GM12801 (cell line): ENCODE measurements at regions not wholly inside any gene's neighbourhood (a gene's known extent, or its start where the extent isn't known, plus 50 kb on each side); places are given as distances from the start of the nearest gene placed in this dataset.

Experiments used
- TF ChIP-seq, protein P1 (sequence below): IDR thresholded peaks from one replicate; pipeline ENCODE4 v1.5.1; 2011; ENCODE audit warnings: control low read depth; ENCODE audit not compliant: insufficient read length; ENCODE audit errors: extremely low read depth

DNA sequence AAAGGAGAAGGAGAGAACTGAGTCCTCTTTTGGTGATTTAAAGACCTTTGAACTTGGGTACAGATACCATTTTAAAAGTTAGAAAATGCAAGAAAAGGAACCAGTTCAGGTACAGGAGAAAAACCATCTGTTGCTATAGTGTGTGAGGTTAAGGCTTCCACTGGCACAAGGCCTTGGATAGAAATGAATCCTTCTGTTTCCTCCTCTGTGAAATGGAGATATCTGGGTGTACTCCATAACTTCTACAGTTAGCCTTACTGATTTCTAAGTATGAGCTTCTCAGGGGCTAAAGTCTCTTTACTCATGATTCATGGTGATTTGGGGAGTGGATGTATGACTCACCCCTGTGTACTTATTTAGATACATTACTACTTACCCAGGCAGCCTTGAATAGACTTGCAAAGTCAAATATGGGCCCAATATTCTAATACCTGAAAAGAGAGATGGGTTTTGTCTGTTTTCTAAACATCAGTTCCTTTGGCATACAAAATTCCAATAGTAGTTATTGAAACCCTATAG is 117.2 kb upstream of the ADO start:
- TF ChIP-seq, protein P1, sequence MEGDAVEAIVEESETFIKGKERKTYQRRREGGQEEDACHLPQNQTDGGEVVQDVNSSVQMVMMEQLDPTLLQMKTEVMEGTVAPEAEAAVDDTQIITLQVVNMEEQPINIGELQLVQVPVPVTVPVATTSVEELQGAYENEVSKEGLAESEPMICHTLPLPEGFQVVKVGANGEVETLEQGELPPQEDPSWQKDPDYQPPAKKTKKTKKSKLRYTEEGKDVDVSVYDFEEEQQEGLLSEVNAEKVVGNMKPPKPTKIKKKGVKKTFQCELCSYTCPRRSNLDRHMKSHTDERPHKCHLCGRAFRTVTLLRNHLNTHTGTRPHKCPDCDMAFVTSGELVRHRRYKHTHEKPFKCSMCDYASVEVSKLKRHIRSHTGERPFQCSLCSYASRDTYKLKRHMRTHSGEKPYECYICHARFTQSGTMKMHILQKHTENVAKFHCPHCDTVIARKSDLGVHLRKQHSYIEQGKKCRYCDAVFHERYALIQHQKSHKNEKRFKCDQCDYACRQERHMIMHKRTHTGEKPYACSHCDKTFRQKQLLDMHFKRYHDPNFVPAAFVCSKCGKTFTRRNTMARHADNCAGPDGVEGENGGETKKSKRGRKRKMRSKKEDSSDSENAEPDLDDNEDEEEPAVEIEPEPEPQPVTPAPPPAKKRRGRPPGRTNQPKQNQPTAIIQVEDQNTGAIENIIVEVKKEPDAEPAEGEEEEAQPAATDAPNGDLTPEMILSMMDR = no peak

DNA sequence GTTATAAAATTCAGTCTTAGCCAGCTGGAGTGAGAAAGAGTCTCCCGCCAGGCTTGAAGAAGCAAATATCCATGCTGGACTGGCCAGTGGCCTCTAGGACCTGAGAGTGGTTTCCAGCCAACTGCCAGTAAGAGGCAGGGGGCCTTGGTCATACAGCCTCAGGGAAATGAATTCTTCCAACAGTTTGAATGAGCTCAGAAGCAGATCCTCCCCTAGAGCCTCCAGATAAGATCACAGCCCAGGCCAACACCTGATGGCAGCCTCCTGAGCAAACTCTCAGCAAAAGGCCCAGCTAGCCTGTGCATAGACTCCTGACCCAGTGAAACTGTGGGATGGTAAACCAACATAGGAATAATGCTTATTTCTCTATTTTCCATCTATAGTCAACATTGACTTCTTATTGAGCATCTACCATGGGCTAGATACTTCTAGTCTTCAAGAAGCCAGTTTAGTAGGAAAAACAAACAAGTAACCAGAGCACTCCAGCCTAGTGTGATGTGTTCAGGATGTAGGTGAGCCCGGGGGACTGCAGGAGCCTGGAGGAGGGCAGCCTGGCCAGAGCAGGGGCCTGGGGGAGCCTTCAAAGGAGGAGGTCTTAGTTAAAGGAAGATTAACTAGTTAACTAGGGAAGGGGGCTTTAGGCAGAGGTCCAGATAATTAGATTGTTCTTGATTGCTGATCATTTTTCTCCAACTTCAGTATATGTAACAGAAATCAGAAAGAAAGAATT is 115.4 kb upstream of the ADO start:
- TF ChIP-seq, protein P1 = no peak

DNA sequence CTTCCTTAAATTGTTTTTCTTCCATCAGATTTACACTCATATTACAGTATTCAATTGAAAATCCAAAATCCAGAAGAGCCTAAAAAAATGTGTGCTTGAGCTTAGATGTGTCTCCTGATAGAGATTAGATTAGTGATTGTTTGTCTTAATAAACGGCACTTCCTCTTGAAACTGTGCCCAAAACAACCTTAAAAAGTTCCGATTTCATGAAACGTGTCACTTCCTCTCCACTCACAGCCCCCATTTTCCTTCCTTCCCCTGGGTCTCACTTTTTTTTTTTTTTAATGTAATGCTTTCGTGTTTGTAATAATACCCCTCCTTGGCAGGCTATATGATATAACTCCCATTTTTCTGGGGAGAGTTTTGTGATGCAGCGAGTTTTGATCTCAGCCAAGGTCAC is 114.8 kb upstream of the ADO start:
- TF ChIP-seq, protein P1 = no peak

DNA sequence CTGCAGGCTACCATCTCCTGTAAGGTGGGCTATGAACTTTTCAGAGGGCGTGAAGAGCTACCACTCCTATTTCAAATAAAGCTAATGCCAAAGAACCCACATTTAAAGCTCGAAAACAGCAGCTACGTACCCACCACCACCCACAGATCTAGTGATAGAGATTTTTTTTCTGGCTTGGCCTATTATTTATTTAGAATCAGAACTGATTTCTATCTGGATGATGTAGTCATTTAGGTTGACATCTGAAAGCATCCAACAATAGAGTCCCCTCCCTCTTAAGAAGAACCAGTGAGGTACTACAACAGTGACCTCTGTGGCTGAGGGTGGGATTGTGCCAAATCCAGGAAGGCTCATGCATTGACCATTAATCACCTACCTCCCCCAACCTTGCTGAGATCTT is 113.8 kb upstream of the ADO start:
- TF ChIP-seq, protein P1 = no peak

DNA sequence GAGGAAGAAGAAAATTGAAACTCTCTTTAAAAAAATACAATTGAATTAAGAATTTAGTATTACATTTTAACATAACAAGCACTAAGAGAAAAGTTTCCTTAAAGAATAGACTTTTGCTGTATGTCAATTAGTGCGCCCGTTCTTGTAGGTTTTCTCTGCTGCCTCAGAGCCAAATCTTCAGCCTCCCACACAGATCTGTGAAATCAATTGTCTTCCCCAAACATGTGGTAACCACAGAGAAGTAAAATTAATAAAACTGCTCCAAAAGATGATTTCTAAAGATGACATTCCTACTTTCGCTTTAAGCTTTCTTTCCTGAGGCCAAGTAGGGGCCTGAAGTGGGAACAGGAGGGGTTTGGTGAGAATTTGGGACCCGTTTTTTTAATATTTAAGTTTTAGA is 113.2 kb upstream of the ADO start:
- TF ChIP-seq, protein P1 = no peak

DNA sequence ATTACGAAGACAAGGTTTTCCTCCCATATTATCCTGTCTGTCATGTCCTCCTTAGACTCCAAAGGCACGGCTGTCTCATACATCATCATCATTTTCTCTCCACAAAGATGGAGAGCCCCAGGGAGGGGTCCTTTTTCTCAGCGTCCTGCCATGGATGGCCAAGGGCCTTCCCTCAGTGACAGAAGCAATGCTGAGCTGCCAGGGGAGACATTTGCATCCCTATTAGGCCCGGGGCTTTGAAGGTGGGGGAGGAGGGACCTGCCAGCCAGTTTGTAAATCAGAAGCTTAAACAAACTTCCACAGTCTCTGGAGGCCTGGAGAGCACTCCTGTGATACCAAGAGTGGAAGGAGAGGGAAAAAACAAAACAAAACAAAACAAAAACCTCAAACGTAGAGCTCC is 112.4 kb upstream of the ADO start:
- TF ChIP-seq, protein P1 = no peak

DNA sequence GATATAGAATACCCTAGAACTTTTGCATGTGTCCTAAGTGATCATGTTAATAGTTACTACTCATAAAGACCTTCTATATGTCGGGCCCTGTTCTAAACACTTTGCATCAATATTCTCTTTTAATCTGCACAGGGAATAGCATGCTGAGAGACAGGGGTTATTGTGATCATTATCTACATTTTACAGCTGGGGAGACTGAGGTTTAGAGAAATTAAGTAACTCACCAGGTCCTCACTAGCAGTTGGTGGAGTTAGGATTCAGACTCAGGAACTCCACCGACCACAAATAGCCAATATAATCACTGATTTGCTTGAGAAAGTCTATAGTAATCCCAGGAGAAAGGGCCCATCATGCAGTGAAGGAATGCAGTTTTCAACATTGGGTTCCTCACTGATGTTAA is 111.2 kb upstream of the ADO start:
- TF ChIP-seq, protein P1 = no peak
